Lower leg skin (tissue), 4 donors: ENCODE measurements at regions not wholly inside any gene's neighbourhood (a gene's known extent, or its start where the extent isn't known, plus 50 kb on each side); places are given as distances from the start of the nearest gene placed in this dataset.

ENCODE experiments used
- DNase-seq, 2 donors: peaks; one replicate each; pipeline ENCODE4 v3.0.0-alpha.2; 2019; ENCODE audit warnings: low spot score in 2 of 2
- H3K4me3 ChIP-seq: fragments of 200-600 bp; sonication (generic); 2 replicates; pipeline ENCODE4 v1.5.1; 2017; ENCODE audit warnings: mild to moderate bottlenecking, low read depth; ENCODE audit not compliant: poor library complexity, severe bottlenecking
- CTCF ChIP-seq, 3 donors: fragments of 450-650 bp; IDR thresholded peaks; one replicate each; pipeline ENCODE4 v1.5.1; 2016; ENCODE audit warnings: antibody characterized with exemption in 3 of 3, mild to moderate bottlenecking in 3 of 3, moderate library complexity in 2 of 3
- POLR2A ChIP-seq, 2 donors: fragments of 450-650 bp; IDR thresholded peaks; one replicate each; pipeline ENCODE4 v1.6.1; 2016 to 2017; ENCODE audit warnings: antibody characterized with exemption in 2 of 2, mild to moderate bottlenecking in 1 of 2, moderate library complexity in 1 of 2
- WGBS, 2 donors: methylation state at CpG; one replicate each; pipeline ENCODE4 v1.1.5; 2018; 5-methylcytosine and 5-hydroxymethylcytosine counted together
- intact Hi-C: fragments of 100-400 bp; cut with DNase I; formaldehyde crosslinking; loops from one replicate; pipeline ENCODE4 v1.15.0; 2023; ENCODE audit warnings: low total_unique reads

GRCh38 chr3:18236726-18237125 is 188.4 kb downstream of the SATB1 start:
- 93 to 95% methylated on average over 2 of the region's 2 CpGs for WGBS, 2 donors
- no peak for TF ChIP-seq CTCF (IDR thresholded peaks at IDR 0.05)
- TF ChIP-seq POLR2A (IDR thresholded peaks at IDR 0.05): no peak
- intact Hi-C loops: no loop called here
- DNase-seq: no peak
- H3K4me3 ChIP-seq: no peak overlapping the region

- no peak for DNase-seq
- no peak overlapping the region for H3K4me3 ChIP-seq
- TF ChIP-seq CTCF (IDR thresholded peaks at IDR 0.05) (no peak), POLR2A (IDR thresholded peaks at IDR 0.05) (no peak)
- intact Hi-C loops: no loop called here
- WGBS, 2 donors: 61 to 63% methylated on average over 4 of the region's 4 CpGs
These were observed 190.3 kb downstream of the SATB1 start for GRCh38 chr3:18234717-18235335.

- no peak overlapping the region for H3K4me3 ChIP-seq
- intact Hi-C loops: no loop called here
- no peak for TF ChIP-seq POLR2A (IDR thresholded peaks at IDR 0.05)
- 64 to 76% methylated on average over 10 of the region's 10 CpGs for WGBS, 2 donors
- DNase-seq: no peak
These were observed 191.0 kb downstream of the SATB1 start for GRCh38 chr3:18233987-18234716.

GRCh38 chr3:18232317-18232716 is 192.8 kb downstream of the SATB1 start:
- H3K4me3 ChIP-seq: no peak overlapping the region
- TF ChIP-seq CTCF (IDR thresholded peaks at IDR 0.05): no peak
- TF ChIP-seq POLR2A (IDR thresholded peaks at IDR 0.05): no peak
- DNase-seq: no peak
- intact Hi-C loops: no loop called here
- 18 to 23% methylated on average over 3 of the region's 3 CpGs for WGBS, 2 donors

GRCh38 chr3:18228060-18228459 is 197.1 kb downstream of the SATB1 start:
- TF ChIP-seq POLR2A (IDR thresholded peaks at IDR 0.05) (no peak), CTCF (IDR thresholded peaks at IDR 0.05) (no peak)
- intact Hi-C loops: no loop called here
- no peak overlapping the region for H3K4me3 ChIP-seq
- 55 to 68% methylated on average over 1 of the region's 1 CpG for WGBS, 2 donors
- no peak for DNase-seq

GRCh38 chr3:18225709-18226108 is 199.4 kb downstream of the SATB1 start:
- TF ChIP-seq POLR2A (IDR thresholded peaks at IDR 0.05) (no peak), CTCF (IDR thresholded peaks at IDR 0.05) (no peak)
- intact Hi-C loops: no loop called here
- WGBS, 2 donors: 67 to 85% methylated on average over 3 of the region's 3 CpGs
- DNase-seq: no peak
- H3K4me3 ChIP-seq: no peak overlapping the region
